ENCODE measurements at regions not wholly inside any gene's neighbourhood (a gene's known extent, or its start where the extent isn't known, plus 50 kb on each side); places are given as distances from the start of the nearest gene placed in this dataset.
A peak's percentile ranks its signal among the peaks of the same experiment; 100 is the strongest.

DNA sequence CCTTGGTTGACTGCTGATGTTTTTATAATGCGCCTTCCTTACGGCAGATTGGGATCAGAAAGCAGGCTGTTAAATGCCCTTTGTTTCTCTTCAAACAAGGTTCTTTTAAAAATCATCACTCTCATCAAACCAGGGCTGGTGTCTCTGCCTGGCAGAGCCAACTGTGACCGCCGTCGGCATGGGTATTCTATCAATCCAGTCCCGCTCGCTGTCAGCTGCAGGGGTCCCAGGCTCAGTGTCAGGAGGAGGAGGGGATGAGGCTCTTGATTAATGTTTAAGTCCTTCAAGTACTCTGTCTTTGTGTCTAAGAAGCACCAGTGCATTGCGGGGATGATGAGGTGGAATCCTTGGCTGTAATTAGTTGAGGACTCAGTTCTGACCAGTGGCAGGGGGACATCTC, 348.1 kb downstream of the RNF144A start:
- H2BK12ac ChIP-seq (ENCODE audit: insufficient read length, low read depth, low read length) = no peak overlapping the region
- no peak overlapping the region for H3K18ac ChIP-seq (ENCODE audit: insufficient read length, low read depth, low read length)
- no peak overlapping the region for H4K91ac ChIP-seq (ENCODE audit: insufficient read length, low read depth, low read length)
- H3K9me3 Mint-ChIP-seq = no peaks in the 10 kb centered on the region
- H3K27ac ChIP-seq (ENCODE audit: insufficient read length, low read depth, low read length) = no peak overlapping the region
- no peak overlapping the region for H3K23ac ChIP-seq (ENCODE audit: insufficient read length, low read depth, low read length)
- H4K20me1 ChIP-seq (ENCODE audit: control insufficient read depth, insufficient read depth, insufficient read length) = no peaks in the 10 kb centered on the region
- H3K4me3 Mint-ChIP-seq = no peak overlapping the region
- H3K14ac ChIP-seq (ENCODE audit: insufficient read depth, low read length) = no peak overlapping the region
- no peak overlapping the region for H2AFZ ChIP-seq (ENCODE audit: low read length)
- no peak overlapping the region for H2BK5ac ChIP-seq (ENCODE audit: insufficient read length, low read length)
- TF ChIP-seq, protein P1, sequence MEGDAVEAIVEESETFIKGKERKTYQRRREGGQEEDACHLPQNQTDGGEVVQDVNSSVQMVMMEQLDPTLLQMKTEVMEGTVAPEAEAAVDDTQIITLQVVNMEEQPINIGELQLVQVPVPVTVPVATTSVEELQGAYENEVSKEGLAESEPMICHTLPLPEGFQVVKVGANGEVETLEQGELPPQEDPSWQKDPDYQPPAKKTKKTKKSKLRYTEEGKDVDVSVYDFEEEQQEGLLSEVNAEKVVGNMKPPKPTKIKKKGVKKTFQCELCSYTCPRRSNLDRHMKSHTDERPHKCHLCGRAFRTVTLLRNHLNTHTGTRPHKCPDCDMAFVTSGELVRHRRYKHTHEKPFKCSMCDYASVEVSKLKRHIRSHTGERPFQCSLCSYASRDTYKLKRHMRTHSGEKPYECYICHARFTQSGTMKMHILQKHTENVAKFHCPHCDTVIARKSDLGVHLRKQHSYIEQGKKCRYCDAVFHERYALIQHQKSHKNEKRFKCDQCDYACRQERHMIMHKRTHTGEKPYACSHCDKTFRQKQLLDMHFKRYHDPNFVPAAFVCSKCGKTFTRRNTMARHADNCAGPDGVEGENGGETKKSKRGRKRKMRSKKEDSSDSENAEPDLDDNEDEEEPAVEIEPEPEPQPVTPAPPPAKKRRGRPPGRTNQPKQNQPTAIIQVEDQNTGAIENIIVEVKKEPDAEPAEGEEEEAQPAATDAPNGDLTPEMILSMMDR (conservative IDR thresholded peaks at IDR 0.05) = no peak
- H3K4me1 ChIP-seq (ENCODE audit: insufficient read depth, low read length) = no peaks in the 10 kb centered on the region
- no peak overlapping the region for H3T11ph ChIP-seq (ENCODE audit: low read length)
- no peak overlapping the region for H4K5ac ChIP-seq (ENCODE audit: insufficient read length, low read depth, low read length)
- no peak overlapping the region for H3K4ac ChIP-seq (ENCODE audit: low read depth, low read length)
- H3K36me3 Mint-ChIP-seq (ENCODE audit: insufficient read depth in 1 of 3, low read depth in 3 of 3) = no peaks in the 10 kb centered on the region; a peak in 1 of 7 replicates
- H3K79me1 ChIP-seq (ENCODE audit: insufficient read depth, low read depth, low read length, poor library complexity, severe bottlenecking) = no peaks in the 10 kb centered on the region
- DNase-seq = no peak
- no peaks in the 10 kb centered on the region for H3K23me2 ChIP-seq (ENCODE audit: insufficient read length, low read depth, low read length, poor library complexity, severe bottlenecking)
- H2BK120ac ChIP-seq (ENCODE audit: low read depth, low read length, poor library complexity, severe bottlenecking) = no peak overlapping the region
- H3K79me2 ChIP-seq (ENCODE audit: insufficient read depth, low read length) = no peaks in the 10 kb centered on the region
- H3K27ac Mint-ChIP-seq = peak overlapping the region in 2 of 3 experiments; percentile 39 to 49; a peak in 2 of 7 replicates
- H2AK5ac ChIP-seq (ENCODE audit: insufficient read length, low read length) = no peak overlapping the region
- H2BK20ac ChIP-seq (ENCODE audit: low read depth, low read length, poor library complexity, severe bottlenecking) = no peak overlapping the region
- no peak overlapping the region for H3K9ac ChIP-seq (ENCODE audit: extremely low read depth, insufficient read length, low read length)
- no peaks in the 10 kb centered on the region for H3K9me3 ChIP-seq (ENCODE audit: control insufficient read depth, low read depth, low read length)
- WGBS (ENCODE audit: extremely low coverage, insufficient read length, low lambda C conversion rate) = no CpG with 5 or more reads among the region's 8 CpGs
- no peaks in the 10 kb centered on the region; the same call in none of the 2 replicates for H3K27me3 Mint-ChIP-seq (ENCODE audit: low read depth)
- no peaks in the 10 kb centered on the region for H3K27me3 ChIP-seq (ENCODE audit: insufficient read depth, low read length)
- no peak overlapping the region for H4K8ac ChIP-seq (replicated peaks; ENCODE audit: insufficient read length, low read depth, low read length)
- H2BK15ac ChIP-seq (ENCODE audit: low read depth, low read length) = no peak overlapping the region
- H3K4me1 Mint-ChIP-seq = peaks cover 27 to 28% of the 10 kb centered on the region in 2 experiments
- no peak overlapping the region for H3K4me2 ChIP-seq (ENCODE audit: insufficient read depth, insufficient read length, low read length)
- no peak overlapping the region for H3K56ac ChIP-seq (ENCODE audit: insufficient read length, low read depth, low read length)

All from H9 (cell line).